ENCODE measurements at regions not wholly inside any gene's neighbourhood (a gene's known extent, or its start where the extent isn't known, plus 50 kb on each side); places are given as distances from the start of the nearest gene placed in this dataset.

GRCh38 chr15:81473177-81473576 lies 99.2 kb upstream of the TMC3 start:
- TF ChIP-seq YY1 (IDR thresholded peaks at IDR 0.05; ENCODE audit: low read depth) (no peak), SIN3A (IDR thresholded peaks at IDR 0.05; ENCODE audit: borderline replicate concordance, low read depth, low read length) (no peak), CTCF (IDR thresholded peaks at IDR 0.05) (no peak), NRF1 (IDR thresholded peaks at IDR 0.05; ENCODE audit: low read depth, low read length) (no peak), EP300 (IDR thresholded peaks at IDR 0.05; ENCODE audit: borderline replicate concordance in 1 of 2, low read depth in 1 of 2, low read length in 1 of 2) (no peak), FOXM1 (IDR thresholded peaks at IDR 0.05; ENCODE audit: low read depth) (no peak), TCF12 (IDR thresholded peaks at IDR 0.05) (no peak), USF1 (IDR thresholded peaks at IDR 0.05; ENCODE audit: borderline replicate concordance, low read depth) (no peak), POLR2AphosphoS5 (IDR thresholded peaks at IDR 0.05; ENCODE audit: low read depth, low read length) (no peak), MAX (IDR thresholded peaks at IDR 0.05; ENCODE audit: low read depth) (no peak), RXRA (IDR thresholded peaks at IDR 0.05; ENCODE audit: borderline replicate concordance, low read depth) (no peak), REST (IDR thresholded peaks at IDR 0.05; ENCODE audit: low read depth, low read length) (no peak), RAD21 (IDR thresholded peaks at IDR 0.05; ENCODE audit: low read length) (no peak), PBX3 (IDR thresholded peaks at IDR 0.05) (no peak)
